ENCODE measurements at regions not wholly inside any gene's neighbourhood (a gene's known extent, or its start where the extent isn't known, plus 50 kb on each side); places are given as distances from the start of the nearest gene placed in this dataset.

- Histone ChIP-seq H3K4me1 (ENCODE audit: control insufficient read depth, insufficient read depth, low read depth, low read length) (no peaks in the 10 kb centered on the region), H3K4ac (ENCODE audit: low read depth in 1 of 2, low read length in 2 of 2) (no peak overlapping the region), H3K4me3 (ENCODE audit: insufficient read depth in 1 of 2, low read depth in 1 of 2, low read length in 2 of 2) (no peak overlapping the region), H2BK5ac (ENCODE audit: low read depth, low read length, poor library complexity, severe bottlenecking) (no peak overlapping the region), H2BK120ac (ENCODE audit: low read depth, low read length) (no peak overlapping the region), H3K27me3 (ENCODE audit: control insufficient read depth in 1 of 2, insufficient read depth in 1 of 2, low read length in 2 of 2) (peaks cover 0 to 71% of the 10 kb centered on the region in 2 experiments), H2BK12ac (ENCODE audit: low read length in 2 of 2) (no peak overlapping the region), H3K9me3 (ENCODE audit: control insufficient read depth, low read length) (no peaks in the 10 kb centered on the region), H3K9ac (ENCODE audit: low read length) (no peak overlapping the region), H3K36me3 (ENCODE audit: control insufficient read depth in 1 of 2, insufficient read depth in 2 of 2, low read depth in 1 of 2, low read length in 2 of 2) (no peaks in the 10 kb centered on the region), H3K23ac (ENCODE audit: low read length in 2 of 2) (no peak overlapping the region), H3K27ac (ENCODE audit: low read length, poor library complexity, severe bottlenecking) (no peak overlapping the region), H3K4me2 (ENCODE audit: low read length, poor library complexity, severe bottlenecking) (no peak overlapping the region), H4K91ac (ENCODE audit: low read length) (no peak overlapping the region), H3K79me1 (replicated peaks; ENCODE audit: low read length, poor library complexity, severe bottlenecking) (no peaks in the 10 kb centered on the region), H3K18ac (ENCODE audit: low read depth in 1 of 2, low read length in 2 of 2) (no peak overlapping the region), H2AFZ (ENCODE audit: low read depth, low read length) (no peak overlapping the region), H2AK5ac (ENCODE audit: low read length, severe bottlenecking) (no peak overlapping the region), H4K8ac (ENCODE audit: low read length) (no peak overlapping the region), H2BK15ac (ENCODE audit: low read depth, poor library complexity, severe bottlenecking) (no peak overlapping the region), H3K14ac (ENCODE audit: low read length in 2 of 2) (no peak overlapping the region)
- DNase-seq = no peak
- 67% methylated on average over 14 of the region's 15 CpGs for WGBS
Observed at GRCh38 chr20:58040447-58041290, 187.8 kb downstream of the ANKRD60 start.

DNA sequence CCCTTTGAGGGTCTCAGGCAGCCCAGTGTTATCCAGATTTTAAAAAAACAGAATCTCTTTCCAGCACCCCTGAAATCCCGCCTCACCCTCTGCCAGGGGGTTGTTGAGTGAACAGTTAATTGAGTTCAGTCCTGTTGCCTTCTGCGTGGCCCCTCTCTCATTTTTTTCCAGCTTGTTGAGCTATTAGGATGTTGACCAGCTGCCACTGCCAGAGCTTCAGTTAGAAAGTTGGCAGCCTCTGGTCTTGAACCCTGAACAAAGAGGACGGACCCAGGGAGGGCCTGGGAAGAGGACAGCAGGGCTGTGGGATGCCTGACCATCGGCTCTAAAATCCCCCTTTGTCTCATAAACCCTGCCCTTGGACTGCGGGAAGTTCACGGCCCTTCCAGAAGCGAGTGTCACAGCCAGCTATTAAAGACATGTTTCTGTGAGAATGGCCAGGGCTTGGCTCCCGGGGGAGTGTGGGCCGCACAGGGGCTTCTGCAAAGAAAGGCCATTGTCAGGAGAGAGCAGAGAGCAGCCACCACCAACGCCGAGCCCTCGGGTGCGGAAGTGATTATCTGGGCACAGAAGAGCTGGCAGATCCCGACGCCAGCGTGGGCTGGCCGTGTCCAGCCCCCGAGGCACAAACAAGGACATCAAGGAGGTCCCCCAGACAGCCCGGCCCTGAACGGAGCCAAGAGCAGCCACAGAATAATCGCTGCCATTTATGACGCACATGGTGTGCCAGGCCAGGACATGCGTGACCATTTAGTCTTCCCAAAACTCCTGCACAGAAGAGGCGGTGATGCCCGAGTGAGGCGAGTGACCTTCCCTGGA is 189.0 kb downstream of the ANKRD60 start:
- no peak for DNase-seq
- Histone ChIP-seq H3K4me3 (ENCODE audit: insufficient read depth in 1 of 2, low read depth in 1 of 2, low read length in 2 of 2) (no peak overlapping the region), H3K18ac (ENCODE audit: low read depth in 1 of 2, low read length in 2 of 2) (no peak overlapping the region), H3K4me1 (ENCODE audit: control insufficient read depth, insufficient read depth, low read depth, low read length) (no peaks in the 10 kb centered on the region), H2BK5ac (ENCODE audit: low read depth, low read length, poor library complexity, severe bottlenecking) (no peak overlapping the region), H3K9me3 (ENCODE audit: control insufficient read depth, low read length) (no peaks in the 10 kb centered on the region), H3K79me1 (replicated peaks; ENCODE audit: low read length, poor library complexity, severe bottlenecking) (no peaks in the 10 kb centered on the region), H3K9ac (ENCODE audit: low read length) (no peak overlapping the region), H2BK15ac (ENCODE audit: low read depth, poor library complexity, severe bottlenecking) (no peak overlapping the region), H3K23ac (ENCODE audit: low read length in 2 of 2) (no peak overlapping the region), H3K27ac (ENCODE audit: low read length, poor library complexity, severe bottlenecking) (no peak overlapping the region), H3K36me3 (ENCODE audit: control insufficient read depth in 1 of 2, insufficient read depth in 2 of 2, low read depth in 1 of 2, low read length in 2 of 2) (no peaks in the 10 kb centered on the region), H3K14ac (ENCODE audit: low read length in 2 of 2) (no peak overlapping the region), H3K27me3 (ENCODE audit: control insufficient read depth in 1 of 2, insufficient read depth in 1 of 2, low read length in 2 of 2) (peaks cover 0 to 77% of the 10 kb centered on the region in 2 experiments), H2AFZ (ENCODE audit: low read depth, low read length) (no peak overlapping the region), H2BK12ac (ENCODE audit: low read length in 2 of 2) (no peak overlapping the region), H4K8ac (ENCODE audit: low read length) (no peak overlapping the region), H3K4me2 (ENCODE audit: low read length, poor library complexity, severe bottlenecking) (no peak overlapping the region), H2BK120ac (ENCODE audit: low read depth, low read length) (no peak overlapping the region), H3K4ac (ENCODE audit: low read depth in 1 of 2, low read length in 2 of 2) (no peak overlapping the region), H4K91ac (ENCODE audit: low read length) (no peak overlapping the region), H2AK5ac (ENCODE audit: low read length, severe bottlenecking) (no peak overlapping the region)
- WGBS = 85% methylated on average over 26 of the region's 26 CpGs

DNA sequence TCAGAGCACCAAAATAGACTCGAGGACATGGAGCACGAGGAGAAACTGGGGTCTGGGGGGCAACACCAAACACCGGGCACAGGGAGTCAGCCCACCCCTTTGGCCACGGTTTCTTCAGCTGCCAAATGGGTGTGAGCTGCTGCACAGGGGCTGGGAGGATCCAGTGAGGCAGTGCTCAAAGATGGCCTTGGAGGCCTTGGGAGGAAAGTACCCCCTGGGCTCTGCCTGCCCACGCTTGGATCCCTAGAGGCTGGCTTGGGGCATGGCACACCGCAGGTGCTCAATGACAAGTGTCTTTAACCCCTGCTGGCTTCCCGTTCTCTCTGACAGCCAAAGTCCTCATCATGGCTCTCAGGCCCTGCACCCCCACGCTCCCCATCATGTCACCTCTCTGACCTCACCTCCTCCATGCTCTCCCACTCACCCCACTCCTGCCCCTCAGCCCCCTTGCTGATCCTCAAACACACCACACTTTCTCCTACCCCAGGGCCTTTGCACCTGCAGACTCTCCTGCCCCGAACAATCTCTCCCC is 190.3 kb downstream of the ANKRD60 start:
- H2BK120ac ChIP-seq (ENCODE audit: low read depth, low read length) = no peak overlapping the region
- no peak overlapping the region for H3K4me2 ChIP-seq (ENCODE audit: low read length, poor library complexity, severe bottlenecking)
- no peak overlapping the region for H3K4ac ChIP-seq (ENCODE audit: low read depth in 1 of 2, low read length in 2 of 2)
- no peak overlapping the region for H3K9ac ChIP-seq (ENCODE audit: low read length)
- H3K18ac ChIP-seq (ENCODE audit: low read depth in 1 of 2, low read length in 2 of 2) = no peak overlapping the region
- DNase-seq = no peak
- H3K23ac ChIP-seq (ENCODE audit: low read length in 2 of 2) = no peak overlapping the region
- WGBS = 65% methylated on average over 9 of the region's 9 CpGs
- H2BK15ac ChIP-seq (ENCODE audit: low read depth, poor library complexity, severe bottlenecking) = no peak overlapping the region
- no peaks in the 10 kb centered on the region for H3K36me3 ChIP-seq (ENCODE audit: control insufficient read depth in 1 of 2, insufficient read depth in 2 of 2, low read depth in 1 of 2, low read length in 2 of 2)
- H3K4me1 ChIP-seq (ENCODE audit: control insufficient read depth, insufficient read depth, low read depth, low read length) = no peaks in the 10 kb centered on the region
- H3K79me1 ChIP-seq (replicated peaks; ENCODE audit: low read length, poor library complexity, severe bottlenecking) = no peaks in the 10 kb centered on the region
- no peak overlapping the region for H2AK5ac ChIP-seq (ENCODE audit: low read length, severe bottlenecking)
- no peak overlapping the region for H4K8ac ChIP-seq (ENCODE audit: low read length)
- no peak overlapping the region for H3K27ac ChIP-seq (ENCODE audit: low read length, poor library complexity, severe bottlenecking)
- H4K91ac ChIP-seq (ENCODE audit: low read length) = no peak overlapping the region
- H3K4me3 ChIP-seq (ENCODE audit: insufficient read depth in 1 of 2, low read depth in 1 of 2, low read length in 2 of 2) = no peak overlapping the region
- H2BK5ac ChIP-seq (ENCODE audit: low read depth, low read length, poor library complexity, severe bottlenecking) = no peak overlapping the region
- no peak overlapping the region for H2BK12ac ChIP-seq (ENCODE audit: low read length in 2 of 2)
- H3K27me3 ChIP-seq (ENCODE audit: control insufficient read depth in 1 of 2, insufficient read depth in 1 of 2, low read length in 2 of 2) = peaks cover 0 to 64% of the 10 kb centered on the region in 2 experiments
- H3K9me3 ChIP-seq (ENCODE audit: control insufficient read depth, low read length) = no peaks in the 10 kb centered on the region
- no peak overlapping the region for H2AFZ ChIP-seq (ENCODE audit: low read depth, low read length)
- H3K14ac ChIP-seq (ENCODE audit: low read length in 2 of 2) = no peak overlapping the region

DNA sequence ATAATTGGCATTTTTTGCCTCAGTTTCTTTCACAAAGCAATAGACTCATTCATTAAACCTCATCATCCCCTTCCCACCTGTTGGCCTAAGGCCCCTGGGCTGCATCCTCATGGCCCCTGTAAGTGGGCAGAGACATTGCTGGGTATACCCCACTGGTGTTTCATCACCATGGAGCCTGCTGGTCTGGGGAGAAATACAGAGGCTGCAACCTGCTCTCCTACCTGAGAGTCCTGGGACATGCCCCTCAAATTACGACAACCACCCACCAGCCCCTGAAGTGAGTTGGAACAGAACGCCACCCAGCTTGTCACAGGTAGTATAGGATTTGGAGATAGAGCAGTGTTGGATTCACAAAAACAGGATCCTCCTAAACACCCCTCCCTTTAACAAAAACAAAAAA is 190.8 kb downstream of the ANKRD60 start:
- Histone ChIP-seq H2BK15ac (ENCODE audit: low read depth, poor library complexity, severe bottlenecking) (no peak overlapping the region), H3K4me3 (ENCODE audit: insufficient read depth in 1 of 2, low read depth in 1 of 2, low read length in 2 of 2) (no peak overlapping the region), H3K14ac (ENCODE audit: low read length in 2 of 2) (no peak overlapping the region), H3K23ac (ENCODE audit: low read length in 2 of 2) (no peak overlapping the region), H3K27me3 (ENCODE audit: control insufficient read depth in 1 of 2, insufficient read depth in 1 of 2, low read length in 2 of 2) (peaks cover 0 to 62% of the 10 kb centered on the region in 2 experiments), H3K9ac (ENCODE audit: low read length) (no peak overlapping the region), H3K18ac (ENCODE audit: low read depth in 1 of 2, low read length in 2 of 2) (no peak overlapping the region), H2BK12ac (ENCODE audit: low read length in 2 of 2) (no peak overlapping the region), H4K8ac (ENCODE audit: low read length) (no peak overlapping the region), H2BK5ac (ENCODE audit: low read depth, low read length, poor library complexity, severe bottlenecking) (no peak overlapping the region), H2AFZ (ENCODE audit: low read depth, low read length) (no peak overlapping the region), H3K4me2 (ENCODE audit: low read length, poor library complexity, severe bottlenecking) (no peak overlapping the region), H3K4me1 (ENCODE audit: control insufficient read depth, insufficient read depth, low read depth, low read length) (no peaks in the 10 kb centered on the region), H2BK120ac (ENCODE audit: low read depth, low read length) (no peak overlapping the region), H3K9me3 (ENCODE audit: control insufficient read depth, low read length) (no peaks in the 10 kb centered on the region), H4K91ac (ENCODE audit: low read length) (no peak overlapping the region), H3K27ac (ENCODE audit: low read length, poor library complexity, severe bottlenecking) (no peak overlapping the region), H3K79me1 (replicated peaks; ENCODE audit: low read length, poor library complexity, severe bottlenecking) (no peaks in the 10 kb centered on the region), H2AK5ac (ENCODE audit: low read length, severe bottlenecking) (no peak overlapping the region), H3K36me3 (ENCODE audit: control insufficient read depth in 1 of 2, insufficient read depth in 2 of 2, low read depth in 1 of 2, low read length in 2 of 2) (no peaks in the 10 kb centered on the region), H3K4ac (ENCODE audit: low read depth in 1 of 2, low read length in 2 of 2) (no peak overlapping the region)
- DNase-seq = no peak
- no CpG with 5 or more reads among the region's 2 CpGs for WGBS
